Vagina (tissue), 2 donors: ENCODE measurements at regions not wholly inside any gene's neighbourhood (a gene's known extent, or its start where the extent isn't known, plus 50 kb on each side); places are given as distances from the start of the nearest gene placed in this dataset.

ENCODE experiments used
- DNase-seq, 2 donors: peaks; one replicate each; pipeline ENCODE4 v3.0.0-alpha.2; 2017; ENCODE audit errors: extremely low spot score in 2 of 2
- H3K27ac ChIP-seq: fragments of 200-600 bp; sonication (generic); one replicate; pipeline ENCODE4 v1.5.1; 2019
- H3K27me3 ChIP-seq: fragments of 200-600 bp; sonication (generic); one replicate; pipeline ENCODE4 v1.5.1; 2019
- H3K36me3 ChIP-seq, 2 donors: fragments of 200-600 bp; sonication (generic); one replicate each; pipeline ENCODE4 v1.5.1; 2017 to 2019
- H3K4me1 ChIP-seq: fragments of 200-600 bp; sonication (generic); one replicate; pipeline ENCODE4 v1.5.1; 2019
- H3K4me3 ChIP-seq, 2 donors: fragments of 200-600 bp; sonication (generic); 1 replicate in 1 of 2; 2 replicates in 1 of 2; pipeline ENCODE4 v1.5.1; 2016 to 2019
- H3K9me3 ChIP-seq: fragments of 200-600 bp; sonication (generic); one replicate; pipeline ENCODE4 v1.5.1; 2019
- POLR2A ChIP-seq, 2 donors: fragments of 450-650 bp; IDR thresholded peaks; one replicate each; pipeline ENCODE4 v1.6.1; 2017; ENCODE audit warnings: antibody characterized with exemption in 2 of 2, mild to moderate bottlenecking in 2 of 2, moderate library complexity in 2 of 2
- POLR2AphosphoS5 ChIP-seq, 2 donors: sonication (generic); formaldehyde crosslinking; IDR thresholded peaks; one replicate each; pipeline ENCODE4 v1.9.0; 2017; ENCODE audit warnings: antibody characterized with exemption in 2 of 2, mild to moderate bottlenecking in 2 of 2, low read depth in 1 of 2; ENCODE audit not compliant: insufficient read depth in 1 of 2
- intact Hi-C: fragments of 100-400 bp; cut with DNase I; formaldehyde crosslinking; loops from one replicate; pipeline ENCODE4 v1.15.1; 2023
- TF ChIP-seq, protein P1 (sequence below), 3 experiments: fragments of 450-650 bp in 2 of 3; fragments of 200-600 bp in 1 of 3; sonication (generic) in 1 of 3; IDR thresholded peaks; one replicate each; pipeline ENCODE4 v1.5.1; 2017 to 2019; ENCODE audit warnings: antibody characterized with exemption in 3 of 3, mild to moderate bottlenecking in 2 of 3, moderate library complexity in 2 of 3

DNA sequence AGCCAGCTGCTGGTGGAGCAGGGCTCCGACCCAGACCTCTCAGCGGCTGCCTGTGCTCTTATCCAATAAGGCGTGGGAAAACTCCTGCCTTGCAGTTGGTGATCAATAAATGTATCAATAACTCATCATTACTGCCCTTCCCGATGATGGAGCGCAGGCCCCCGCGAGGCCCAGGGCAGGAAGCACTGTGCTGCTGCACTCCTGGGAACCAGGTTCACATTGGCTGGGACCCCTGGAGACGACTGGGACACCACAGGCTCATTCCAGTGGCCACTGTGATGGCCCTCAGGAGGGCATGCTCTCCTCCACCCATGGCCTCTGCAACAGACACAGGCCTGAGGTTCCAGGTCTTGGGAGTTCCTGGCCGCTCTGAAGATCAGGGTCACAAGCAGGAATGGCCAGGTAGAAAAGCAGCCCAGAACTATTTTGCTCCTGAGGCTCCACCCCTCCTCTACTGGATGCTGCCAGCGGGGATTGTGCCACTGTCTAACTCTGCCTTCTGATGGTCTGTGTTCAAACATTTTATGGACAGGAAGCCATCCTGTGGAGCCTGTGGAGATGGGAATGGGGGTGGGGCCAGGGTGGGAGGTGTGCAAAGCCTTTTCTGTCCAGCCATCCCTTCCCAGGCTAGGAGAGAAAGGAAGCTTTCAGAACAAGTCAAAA lies 287.4 kb upstream of the ZMIZ1 start:
- no peak for TF ChIP-seq POLR2AphosphoS5 (IDR thresholded peaks at IDR 0.05; ENCODE audit: insufficient read depth in 1 of 2, low read depth in 1 of 2)
- no peak for TF ChIP-seq POLR2A (IDR thresholded peaks at IDR 0.05)
- H3K27me3 ChIP-seq = no peaks in the 10 kb centered on the region
- no peak overlapping the region for H3K4me3 ChIP-seq
- no peaks in the 10 kb centered on the region for H3K9me3 ChIP-seq
- intact Hi-C loops = no loop called here
- H3K36me3 ChIP-seq = no peaks in the 10 kb centered on the region
- no peak for DNase-seq
- peaks cover 36% of the 10 kb centered on the region for H3K4me1 ChIP-seq
- H3K27ac ChIP-seq = no peak overlapping the region

DNA sequence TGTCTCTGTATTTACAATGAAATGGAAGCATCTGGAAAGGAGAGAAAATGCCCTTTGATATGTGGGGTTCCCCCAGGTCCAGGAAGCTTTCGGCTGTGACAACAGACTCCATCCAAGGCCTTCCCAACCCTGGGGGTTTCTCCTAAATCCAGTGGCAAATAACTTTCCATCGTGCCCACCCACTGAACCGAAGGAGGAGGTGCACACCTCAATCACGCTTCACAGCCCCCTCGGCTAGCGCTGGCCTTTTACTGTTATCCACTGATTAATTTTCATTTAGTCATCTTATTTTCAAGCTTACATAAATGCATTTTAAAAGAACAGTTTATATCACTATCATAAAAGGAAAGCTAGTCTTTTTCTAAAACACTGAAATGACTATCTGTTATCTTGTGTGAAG lies 286.8 kb upstream of the ZMIZ1 start:
- Histone ChIP-seq H3K27ac (no peak overlapping the region), H3K4me3 (no peak overlapping the region), H3K4me1 (peaks cover 35% of the 10 kb centered on the region), H3K36me3 (no peaks in the 10 kb centered on the region), H3K9me3 (no peaks in the 10 kb centered on the region), H3K27me3 (no peaks in the 10 kb centered on the region)
- intact Hi-C loops = no loop called here
- TF ChIP-seq, protein P1, sequence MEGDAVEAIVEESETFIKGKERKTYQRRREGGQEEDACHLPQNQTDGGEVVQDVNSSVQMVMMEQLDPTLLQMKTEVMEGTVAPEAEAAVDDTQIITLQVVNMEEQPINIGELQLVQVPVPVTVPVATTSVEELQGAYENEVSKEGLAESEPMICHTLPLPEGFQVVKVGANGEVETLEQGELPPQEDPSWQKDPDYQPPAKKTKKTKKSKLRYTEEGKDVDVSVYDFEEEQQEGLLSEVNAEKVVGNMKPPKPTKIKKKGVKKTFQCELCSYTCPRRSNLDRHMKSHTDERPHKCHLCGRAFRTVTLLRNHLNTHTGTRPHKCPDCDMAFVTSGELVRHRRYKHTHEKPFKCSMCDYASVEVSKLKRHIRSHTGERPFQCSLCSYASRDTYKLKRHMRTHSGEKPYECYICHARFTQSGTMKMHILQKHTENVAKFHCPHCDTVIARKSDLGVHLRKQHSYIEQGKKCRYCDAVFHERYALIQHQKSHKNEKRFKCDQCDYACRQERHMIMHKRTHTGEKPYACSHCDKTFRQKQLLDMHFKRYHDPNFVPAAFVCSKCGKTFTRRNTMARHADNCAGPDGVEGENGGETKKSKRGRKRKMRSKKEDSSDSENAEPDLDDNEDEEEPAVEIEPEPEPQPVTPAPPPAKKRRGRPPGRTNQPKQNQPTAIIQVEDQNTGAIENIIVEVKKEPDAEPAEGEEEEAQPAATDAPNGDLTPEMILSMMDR (IDR thresholded peaks at IDR 0.05) = no peak
- no peak for TF ChIP-seq POLR2AphosphoS5 (IDR thresholded peaks at IDR 0.05; ENCODE audit: insufficient read depth in 1 of 2, low read depth in 1 of 2)
- TF ChIP-seq POLR2A (IDR thresholded peaks at IDR 0.05) = no peak
- DNase-seq = no peak

DNA sequence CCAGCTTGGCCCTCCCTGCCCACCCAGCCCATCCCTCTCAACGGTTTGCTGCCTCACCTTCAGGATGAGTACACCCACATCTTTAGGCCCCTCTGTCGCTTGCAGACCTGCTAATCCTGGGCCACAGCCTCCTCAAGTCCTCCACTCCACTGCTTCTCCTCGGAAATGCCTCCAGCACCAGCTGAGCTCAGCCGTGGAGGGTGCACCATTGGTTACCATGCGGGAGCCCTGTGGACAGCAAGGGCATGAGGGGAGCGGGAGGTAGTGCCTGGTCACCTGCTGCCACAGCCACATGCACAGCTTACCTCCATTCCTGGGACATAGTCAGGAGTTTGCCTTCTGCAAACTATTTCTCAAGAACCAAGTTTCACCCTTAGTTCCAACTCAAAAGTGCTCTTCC lies 286.3 kb upstream of the ZMIZ1 start:
- Histone ChIP-seq H3K4me3 (no peak overlapping the region), H3K27me3 (no peaks in the 10 kb centered on the region), H3K4me1 (peaks cover 35% of the 10 kb centered on the region), H3K27ac (no peak overlapping the region), H3K9me3 (no peaks in the 10 kb centered on the region), H3K36me3 (no peaks in the 10 kb centered on the region)
- no peak for DNase-seq
- intact Hi-C loops = no loop called here
- no peak for TF ChIP-seq POLR2AphosphoS5 (IDR thresholded peaks at IDR 0.05; ENCODE audit: insufficient read depth in 1 of 2, low read depth in 1 of 2)
- TF ChIP-seq POLR2A (IDR thresholded peaks at IDR 0.05) = no peak
- TF ChIP-seq, protein P1 (IDR thresholded peaks at IDR 0.05) = no peak

DNA sequence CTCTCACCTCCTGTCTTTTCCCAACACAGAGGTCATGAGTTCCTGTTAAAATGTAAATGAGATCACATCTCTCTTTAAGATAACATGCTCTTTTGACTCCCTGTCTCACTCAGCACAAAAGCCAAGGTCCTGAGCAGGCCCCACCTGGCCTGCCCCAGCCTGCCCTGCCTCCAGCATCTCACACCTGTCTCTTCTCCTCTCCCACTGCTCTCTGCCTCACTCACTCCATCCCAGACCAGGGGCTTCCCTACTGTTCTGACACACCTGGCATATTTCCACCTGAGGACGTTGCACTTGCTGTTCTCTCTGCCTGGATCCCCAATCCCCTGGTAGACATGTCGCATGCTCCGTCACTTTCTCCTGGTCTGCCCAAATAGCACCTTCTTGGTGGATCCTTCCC lies 285.0 kb upstream of the ZMIZ1 start:
- intact Hi-C loops = loop anchor here (2.0 kb wide), 1 partner anchor 21 kb away; no protein-coding TSS in a partner anchor
- no peaks in the 10 kb centered on the region for H3K9me3 ChIP-seq
- no peaks in the 10 kb centered on the region for H3K27me3 ChIP-seq
- DNase-seq = no peak
- peaks cover 24% of the 10 kb centered on the region for H3K4me1 ChIP-seq
- H3K36me3 ChIP-seq = no peaks in the 10 kb centered on the region
- no peak overlapping the region for H3K4me3 ChIP-seq
- H3K27ac ChIP-seq = peak overlapping the region; percentile 41
- TF ChIP-seq POLR2AphosphoS5 (IDR thresholded peaks at IDR 0.05; ENCODE audit: insufficient read depth in 1 of 2, low read depth in 1 of 2) (no peak), POLR2A (IDR thresholded peaks at IDR 0.05) (no peak)
- TF ChIP-seq, protein P1 (IDR thresholded peaks at IDR 0.05) = no peak

DNA sequence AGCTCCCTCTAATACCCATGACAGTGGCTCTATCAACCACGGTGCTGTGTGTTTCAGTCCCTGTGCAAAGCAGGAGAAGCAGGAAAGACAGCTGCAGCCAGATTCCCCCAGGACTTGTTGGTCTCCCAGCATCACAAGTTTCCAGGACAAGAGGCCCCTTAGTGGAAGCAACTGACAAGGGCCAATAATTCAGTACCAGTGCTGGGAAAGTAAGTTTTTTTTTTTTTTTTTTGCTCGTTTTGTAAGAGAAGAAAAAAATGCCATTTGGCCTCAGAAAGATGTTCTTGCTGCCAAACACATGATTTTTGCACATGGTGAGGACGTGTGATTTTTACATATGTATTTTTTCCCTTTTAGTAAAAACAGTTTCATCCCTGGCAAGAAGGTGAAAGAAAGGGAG lies 284.2 kb upstream of the ZMIZ1 start:
- no peak for DNase-seq
- H3K27ac ChIP-seq = peak overlapping the region; percentile 41
- H3K9me3 ChIP-seq = no peaks in the 10 kb centered on the region
- no peak overlapping the region for H3K4me3 ChIP-seq
- peaks cover 24% of the 10 kb centered on the region for H3K4me1 ChIP-seq
- TF ChIP-seq, protein P1 (IDR thresholded peaks at IDR 0.05) = no peak
- no peak for TF ChIP-seq POLR2AphosphoS5 (IDR thresholded peaks at IDR 0.05; ENCODE audit: insufficient read depth in 1 of 2, low read depth in 1 of 2)
- TF ChIP-seq POLR2A (IDR thresholded peaks at IDR 0.05) = no peak
- H3K36me3 ChIP-seq = no peaks in the 10 kb centered on the region
- intact Hi-C loops = loop anchor here (2.0 kb wide), 1 partner anchor 20 kb away; no protein-coding TSS in a partner anchor
- no peaks in the 10 kb centered on the region for H3K27me3 ChIP-seq
